IPS-18a (cell line): ENCODE measurements at regions not wholly inside any gene's neighbourhood (a gene's known extent, or its start where the extent isn't known, plus 50 kb on each side); places are given as distances from the start of the nearest gene placed in this dataset.
"Not testable (repeated sequence)": the region's sequence is repeated elsewhere in the genome, so short reads cannot be mapped to it uniquely, and the experiment has no call there.

Source experiments
- H3K27ac ChIP-seq: one replicate; pipeline ENCODE4 v1.5.1; 2013; ENCODE audit warnings: low read length
- H3K27me3 ChIP-seq: one replicate; pipeline ENCODE4 v1.6.1; 2013; ENCODE audit warnings: mild to moderate bottlenecking, low read length; ENCODE audit not compliant: control insufficient read depth, insufficient read depth
- H3K36me3 ChIP-seq: one replicate; pipeline ENCODE4 v1.6.1; 2013; ENCODE audit warnings: low read depth, low read length; ENCODE audit not compliant: control insufficient read depth
- H3K4me1 ChIP-seq: one replicate; pipeline ENCODE4 v1.6.1; 2013; ENCODE audit warnings: low read depth, low read length; ENCODE audit not compliant: control insufficient read depth
- H3K4me3 ChIP-seq: one replicate; pipeline ENCODE4 v1.5.1; 2013; ENCODE audit warnings: low read length
- H3K9ac ChIP-seq: one replicate; pipeline ENCODE4 v1.6.1; 2013; ENCODE audit warnings: mild to moderate bottlenecking, low read length, moderate library complexity
- H3K9me3 ChIP-seq: one replicate; pipeline ENCODE4 v1.6.1; 2013; ENCODE audit warnings: low read depth, low read length; ENCODE audit not compliant: control insufficient read depth

GRCh38 chr1:120954736-120955135 lies 65.2 kb downstream of the PPIAL4A start:
- no peaks in the 10 kb centered on the region for H3K27me3 ChIP-seq
- H3K4me3 ChIP-seq = no peak overlapping the region
- H3K4me1 ChIP-seq = peaks cover 12% of the 10 kb centered on the region
- H3K27ac ChIP-seq = no peak overlapping the region
- no peak overlapping the region for H3K9ac ChIP-seq
- no peaks in the 10 kb centered on the region for H3K36me3 ChIP-seq
- no peaks in the 10 kb centered on the region for H3K9me3 ChIP-seq

DNA sequence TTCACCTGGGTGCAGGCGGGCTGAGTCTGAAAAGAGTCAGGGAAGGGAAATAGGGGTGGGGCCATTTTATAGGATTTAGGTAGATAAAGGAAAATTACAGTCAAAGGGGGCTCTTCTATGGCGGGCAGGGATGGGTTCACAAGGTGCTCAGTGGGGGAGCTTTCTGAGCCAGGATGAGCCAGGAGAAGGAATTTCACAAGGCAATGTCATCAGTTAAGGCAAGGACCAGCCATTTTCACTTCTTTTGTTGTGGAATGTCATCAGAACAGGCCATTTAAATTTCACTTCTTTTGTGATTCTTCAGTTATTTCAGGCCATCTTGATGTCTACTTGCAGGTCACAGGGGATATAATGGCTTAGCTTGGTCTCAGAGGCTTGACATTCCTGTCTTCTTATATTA lies 66.4 kb downstream of the PPIAL4A start:
- not testable (repeated sequence) for H3K4me3 ChIP-seq, H3K27ac ChIP-seq, H3K36me3 ChIP-seq, H3K27me3 ChIP-seq, H3K9ac ChIP-seq, H3K9me3 ChIP-seq
- H3K4me1 ChIP-seq = peaks cover 12% of the 10 kb centered on the region

DNA sequence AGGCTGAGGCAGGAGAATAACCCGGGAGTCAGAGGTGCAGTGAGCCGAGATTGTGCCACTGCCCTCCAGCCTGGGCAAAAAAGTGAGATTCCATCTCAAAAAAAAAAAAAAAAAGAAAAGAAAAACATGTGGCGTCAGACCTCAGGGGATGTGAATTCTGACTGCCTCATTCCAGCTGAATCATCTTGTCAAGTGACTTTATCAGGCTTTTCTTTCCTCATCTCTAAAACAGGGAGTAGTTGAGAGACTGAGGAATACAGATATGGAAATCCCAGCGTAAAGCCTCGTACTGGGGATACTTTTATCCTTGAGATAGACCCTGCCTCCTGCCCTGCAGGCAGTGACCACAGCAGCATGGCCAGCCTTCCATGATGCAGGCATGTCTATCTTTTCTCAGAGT lies 76.4 kb downstream of the PPIAL4A start:
- H3K36me3 ChIP-seq, H3K27me3 ChIP-seq, H3K9ac ChIP-seq, H3K4me3 ChIP-seq, H3K27ac ChIP-seq, H3K9me3 ChIP-seq, H3K4me1 ChIP-seq: not testable (repeated sequence)

DNA sequence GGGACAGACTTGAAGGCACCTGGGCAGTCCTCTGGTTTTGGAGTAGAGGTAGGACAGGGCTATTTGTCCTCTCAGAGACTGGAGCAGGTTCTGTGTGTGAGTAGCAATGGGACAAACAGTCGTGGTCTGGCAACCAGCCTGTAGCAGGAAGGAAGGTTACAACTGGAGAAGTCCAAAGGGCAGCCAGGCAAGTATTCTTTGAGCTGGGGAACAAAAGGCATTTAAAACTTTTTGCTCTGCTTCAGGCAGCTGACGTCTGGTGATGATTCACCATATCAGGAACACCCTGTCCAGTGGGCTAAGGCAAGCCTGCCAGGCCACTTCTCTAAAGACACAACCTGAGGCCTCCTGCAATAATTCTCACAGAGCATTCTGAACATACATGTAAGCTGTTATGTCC lies 83.3 kb downstream of the PPIAL4A start:
- not testable (repeated sequence) for H3K4me1 ChIP-seq, H3K9ac ChIP-seq, H3K36me3 ChIP-seq, H3K27ac ChIP-seq, H3K27me3 ChIP-seq, H3K9me3 ChIP-seq, H3K4me3 ChIP-seq

DNA sequence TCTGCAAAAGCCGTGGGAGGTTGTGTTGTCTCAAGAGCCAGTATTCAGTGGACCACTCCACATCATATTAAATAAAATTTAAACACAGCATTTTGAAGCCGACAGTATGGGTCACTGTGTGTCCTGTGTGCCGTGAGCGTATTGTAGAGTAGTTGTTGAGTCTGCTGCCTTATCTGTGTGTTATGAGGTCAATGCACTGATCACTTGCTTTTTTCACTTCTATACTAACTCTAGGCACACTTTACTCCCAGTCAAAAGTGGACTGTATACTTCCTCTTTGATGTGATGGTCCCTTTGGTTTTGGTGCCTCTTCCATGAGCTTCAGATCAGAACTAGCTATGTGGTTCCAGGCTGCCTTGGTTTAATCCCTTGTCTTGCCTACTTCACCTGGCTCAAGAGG lies 84.3 kb downstream of the PPIAL4A start:
- not testable (repeated sequence) for H3K4me3 ChIP-seq, H3K27me3 ChIP-seq, H3K9ac ChIP-seq, H3K36me3 ChIP-seq, H3K27ac ChIP-seq, H3K9me3 ChIP-seq, H3K4me1 ChIP-seq

DNA sequence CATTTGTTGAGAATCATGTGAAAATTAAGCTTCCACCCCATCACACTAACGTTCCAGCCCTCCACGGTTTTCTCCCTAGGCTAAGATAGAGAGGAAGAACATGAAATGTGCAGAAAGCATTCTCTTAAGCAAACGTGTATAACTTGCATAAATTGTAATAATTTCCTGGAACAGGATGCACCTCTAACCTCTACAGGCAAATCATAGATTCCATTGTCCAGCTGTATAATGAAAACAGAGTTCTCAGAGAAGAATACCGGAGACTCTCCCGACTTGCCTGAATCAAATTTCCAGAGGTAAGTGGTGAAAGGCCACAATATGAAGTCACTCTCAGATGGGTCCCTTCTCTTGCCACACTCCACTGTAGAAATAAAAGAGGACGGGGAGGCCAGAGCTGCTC lies 87.7 kb downstream of the PPIAL4A start:
- not testable (repeated sequence) for H3K9ac ChIP-seq, H3K4me3 ChIP-seq, H3K4me1 ChIP-seq, H3K9me3 ChIP-seq, H3K27ac ChIP-seq, H3K36me3 ChIP-seq, H3K27me3 ChIP-seq

- not testable (repeated sequence) for H3K9ac ChIP-seq, H3K27ac ChIP-seq, H3K4me3 ChIP-seq, H3K36me3 ChIP-seq, H3K27me3 ChIP-seq, H3K9me3 ChIP-seq, H3K4me1 ChIP-seq
Measured at GRCh38 chr1:120981489-120982094, 92.0 kb downstream of the PPIAL4A start.

DNA sequence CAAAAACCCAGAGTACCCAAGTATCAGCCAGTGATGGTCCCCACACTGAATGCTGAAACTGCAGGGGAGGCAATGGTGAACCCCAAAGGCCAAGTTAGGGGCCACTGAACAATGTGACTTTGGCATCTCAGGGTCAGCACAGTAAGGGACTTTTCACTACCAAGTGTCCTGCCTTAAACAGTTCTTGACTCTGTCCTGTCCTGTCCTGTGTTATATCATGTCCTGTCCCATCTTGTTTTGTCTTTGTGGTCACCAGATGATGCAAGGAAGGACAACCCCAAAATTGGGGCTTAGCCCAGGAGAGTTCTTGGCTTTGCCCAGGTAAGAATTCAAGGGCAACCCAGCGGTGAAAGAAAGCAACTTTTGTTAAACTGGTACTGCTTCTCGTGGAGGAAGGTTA lies 105.0 kb downstream of the PPIAL4A start:
- not testable (repeated sequence) for H3K36me3 ChIP-seq, H3K27me3 ChIP-seq, H3K9me3 ChIP-seq, H3K4me3 ChIP-seq, H3K4me1 ChIP-seq, H3K27ac ChIP-seq, H3K9ac ChIP-seq

- not testable (repeated sequence) for H3K9ac ChIP-seq, H3K4me1 ChIP-seq, H3K27ac ChIP-seq, H3K9me3 ChIP-seq, H3K36me3 ChIP-seq, H3K4me3 ChIP-seq, H3K27me3 ChIP-seq
Measured at GRCh38 chr1:120995025-120995424, 105.5 kb downstream of the PPIAL4A start.

GRCh38 chr1:121001090-121001726 lies 111.6 kb downstream of the PPIAL4A start:
- not testable (repeated sequence) for H3K27me3 ChIP-seq, H3K4me3 ChIP-seq, H3K9ac ChIP-seq, H3K36me3 ChIP-seq, H3K4me1 ChIP-seq, H3K9me3 ChIP-seq, H3K27ac ChIP-seq

DNA sequence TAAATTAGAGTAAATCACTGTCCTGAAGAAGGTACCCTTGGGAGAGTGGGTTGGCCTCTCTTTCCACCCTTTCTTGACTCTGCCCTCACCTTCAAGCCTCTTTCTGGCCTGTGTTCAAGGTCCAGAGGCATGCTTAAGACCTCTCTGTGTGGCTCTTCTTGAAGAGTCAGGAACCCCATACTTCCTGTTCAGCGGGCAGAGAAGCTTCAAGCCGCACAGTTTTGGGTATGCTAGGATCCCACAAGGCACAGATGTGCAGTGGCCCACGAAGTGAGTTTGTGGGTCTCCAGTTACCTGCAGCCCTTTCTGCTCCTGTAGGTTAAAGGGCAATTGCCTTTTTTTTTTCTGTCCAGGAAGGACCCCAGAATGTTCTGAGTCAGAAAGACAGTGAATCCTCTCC lies 113.7 kb downstream of the PPIAL4A start:
- H3K9ac ChIP-seq, H3K27me3 ChIP-seq, H3K4me3 ChIP-seq, H3K27ac ChIP-seq, H3K36me3 ChIP-seq, H3K9me3 ChIP-seq, H3K4me1 ChIP-seq: not testable (repeated sequence)

DNA sequence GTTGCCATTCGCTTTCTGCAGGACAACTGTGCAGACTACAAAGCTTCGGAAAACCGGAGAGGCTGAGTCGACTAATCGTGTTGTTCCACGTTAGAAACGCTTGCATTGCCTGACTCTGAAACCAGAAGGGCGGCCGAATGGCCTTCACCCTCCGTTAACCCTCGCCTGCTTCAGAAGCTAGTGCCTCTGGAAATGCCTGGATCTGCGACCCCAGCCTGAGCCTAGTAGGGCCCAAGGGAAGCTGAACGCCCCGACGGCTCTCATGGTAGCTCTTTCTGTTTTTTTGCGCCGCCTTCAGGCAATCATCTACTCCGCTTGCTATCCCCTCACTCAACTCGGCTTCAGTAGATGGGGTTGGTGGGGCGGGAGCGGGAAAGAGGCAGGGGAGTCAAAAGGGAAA lies 117.3 kb downstream of the PPIAL4A start:
- not testable (repeated sequence) for H3K9ac ChIP-seq, H3K4me3 ChIP-seq, H3K27me3 ChIP-seq, H3K9me3 ChIP-seq, H3K36me3 ChIP-seq, H3K4me1 ChIP-seq, H3K27ac ChIP-seq
